Fibroblast of lung (primary cell): ENCODE measurements at regions not wholly inside any gene's neighbourhood (a gene's known extent, or its start where the extent isn't known, plus 50 kb on each side); places are given as distances from the start of the nearest gene placed in this dataset.
A peak's percentile ranks its signal among the peaks of the same experiment; 100 is the strongest.

Experiments
- DNase-seq, 2 donors: peaks; one replicate each; pipeline versions ENCODE4 v3.0.0 to v3.0.0-alpha.2; 2010; ENCODE audit warnings: low read depth in 2 of 2
- H2AFZ ChIP-seq: 2 replicates; pipeline ENCODE4 v1.5.1; 2012; ENCODE audit warnings: low read length, control low read depth, inconsistent platforms
- H3K27ac ChIP-seq: 2 replicates; pipeline ENCODE4 v1.5.1; 2011; ENCODE audit warnings: low read length, control low read depth; ENCODE audit not compliant: insufficient read depth
- H3K27me3 ChIP-seq: 2 replicates; pipeline ENCODE4 v1.5.1; 2011; ENCODE audit warnings: mild to moderate bottlenecking, low read length; ENCODE audit not compliant: control insufficient read depth, insufficient read depth
- H3K36me3 ChIP-seq: 2 replicates; pipeline ENCODE4 v1.5.1; 2011; ENCODE audit warnings: low read length; ENCODE audit not compliant: control insufficient read depth, insufficient read depth
- H3K4me1 ChIP-seq: 2 replicates; pipeline ENCODE4 v1.5.1; 2011; ENCODE audit warnings: low read length; ENCODE audit not compliant: control insufficient read depth, insufficient read depth; ENCODE audit errors: extremely low read depth
- H3K4me2 ChIP-seq: 2 replicates; pipeline ENCODE4 v1.5.1; 2011; ENCODE audit warnings: low read length, control low read depth; ENCODE audit not compliant: insufficient read depth; ENCODE audit errors: extremely low read depth
- H3K4me3 ChIP-seq, 4 experiments: fragments of 200-600 bp in 1 of 4; sonication (generic) in 1 of 4; replicated peaks in 1 of 4; 2 replicates each; pipeline ENCODE4 v1.5.1; 2011 to 2016; ENCODE audit warnings: low read length in 4 of 4, low read depth in 3 of 4, mild to moderate bottlenecking in 3 of 4, control low read depth in 2 of 4, inconsistent platforms in 1 of 4, mixed read lengths in 1 of 4; ENCODE audit not compliant: insufficient read depth in 1 of 4; ENCODE audit errors: control extremely low read depth in 1 of 4
- H3K79me2 ChIP-seq: 2 replicates; pipeline ENCODE4 v1.5.1; 2012; ENCODE audit warnings: mild to moderate bottlenecking, low read length, inconsistent platforms; ENCODE audit not compliant: control insufficient read depth, insufficient read depth
- H3K9ac ChIP-seq: 2 replicates; pipeline ENCODE4 v1.5.1; 2011; ENCODE audit warnings: mild to moderate bottlenecking, low read length, control low read depth; ENCODE audit not compliant: insufficient read depth
- H3K9me3 ChIP-seq: 2 replicates; pipeline ENCODE4 v1.5.1; 2012; ENCODE audit warnings: low read depth, low read length; ENCODE audit not compliant: control insufficient read depth, insufficient read depth
- H4K20me1 ChIP-seq: 2 replicates; pipeline ENCODE4 v1.5.1; 2011; ENCODE audit warnings: low read length; ENCODE audit not compliant: control insufficient read depth, insufficient read depth; ENCODE audit errors: extremely low read depth
- CTCF ChIP-seq, 2 donors: IDR thresholded peaks in 1 of 2; conservative IDR thresholded peaks in 1 of 2; 1 replicate in 1 of 2; 2 replicates in 1 of 2; pipeline ENCODE4 v1.5.1; 2011 to 2012; ENCODE audit warnings: low read length in 2 of 2, control low read depth in 1 of 2, inconsistent platforms in 1 of 2, low read depth in 1 of 2, mild to moderate bottlenecking in 1 of 2
- EZH2 ChIP-seq: IDR thresholded peaks from 2 replicates; pipeline ENCODE4 v1.5.1; 2012; ENCODE audit warnings: low read length, control low read depth, mild to moderate bottlenecking; ENCODE audit errors: missing control alignments

GRCh38 chr9:108441726-108442125 lies 414.1 kb downstream of the ACTL7B start:
- Histone ChIP-seq H3K79me2 (no peaks in the 10 kb centered on the region), H3K9ac (no peak overlapping the region), H3K36me3 (no peaks in the 10 kb centered on the region), H3K27me3 (no peaks in the 10 kb centered on the region), H3K4me3 (no peak overlapping the region), H3K9me3 (no peaks in the 10 kb centered on the region), H3K4me1 (peaks cover 19% of the 10 kb centered on the region), H2AFZ (no peak overlapping the region), H3K4me2 (no peak overlapping the region), H4K20me1 (no peaks in the 10 kb centered on the region), H3K27ac (no peak overlapping the region)
- TF ChIP-seq CTCF (conservative IDR thresholded peaks at IDR 0.05 in 1 of 2, IDR thresholded peaks at IDR 0.05 in 1 of 2; ENCODE audit: low read depth in 1 of 2, low read length in 2 of 2), result no peak
- no peak for TF ChIP-seq EZH2
- DNase-seq, result no peak

GRCh38 chr9:108441251-108441650 lies 414.5 kb downstream of the ACTL7B start:
- Histone ChIP-seq H3K9ac (no peak overlapping the region), H2AFZ (no peak overlapping the region), H3K36me3 (no peaks in the 10 kb centered on the region), H4K20me1 (no peaks in the 10 kb centered on the region), H3K4me2 (no peak overlapping the region), H3K27ac (no peak overlapping the region), H3K4me3 (no peak overlapping the region), H3K4me1 (peaks cover 19% of the 10 kb centered on the region), H3K9me3 (no peaks in the 10 kb centered on the region), H3K27me3 (no peaks in the 10 kb centered on the region), H3K79me2 (no peaks in the 10 kb centered on the region)
- TF ChIP-seq CTCF (conservative IDR thresholded peaks at IDR 0.05 in 1 of 2, IDR thresholded peaks at IDR 0.05 in 1 of 2; ENCODE audit: low read depth in 1 of 2, low read length in 2 of 2), result no peak
- no peak for TF ChIP-seq EZH2
- DNase-seq, result no peak

GRCh38 chr9:108439947-108440346 lies 415.8 kb downstream of the ACTL7B start:
- no peak overlapping the region for H3K4me3 ChIP-seq
- no peaks in the 10 kb centered on the region for H3K9me3 ChIP-seq
- no peak overlapping the region for H3K4me2 ChIP-seq
- peak; percentile 75 to 84 for DNase-seq
- no peaks in the 10 kb centered on the region for H3K27me3 ChIP-seq
- H3K4me1 ChIP-seq, result peaks cover 19% of the 10 kb centered on the region
- no peak for TF ChIP-seq CTCF (conservative IDR thresholded peaks at IDR 0.05 in 1 of 2, IDR thresholded peaks at IDR 0.05 in 1 of 2; ENCODE audit: low read depth in 1 of 2, low read length in 2 of 2)
- no peak for TF ChIP-seq EZH2
- no peak overlapping the region for H2AFZ ChIP-seq
- peak overlapping the region; percentile 39 for H3K27ac ChIP-seq
- H3K79me2 ChIP-seq, result no peaks in the 10 kb centered on the region
- no peaks in the 10 kb centered on the region for H3K36me3 ChIP-seq
- H3K9ac ChIP-seq, result no peak overlapping the region
- no peaks in the 10 kb centered on the region for H4K20me1 ChIP-seq
